ENCODE measurements at regions not wholly inside any gene's neighbourhood (a gene's known extent, or its start where the extent isn't known, plus 50 kb on each side); places are given as distances from the start of the nearest gene placed in this dataset.

GRCh38 chr14:29278301-29279263, 512.0 kb downstream of the FOXG1 start:
- no peak for DNase-seq (ENCODE audit: low spot score)

- DNase-seq (ENCODE audit: low spot score): no peak
Measured at GRCh38 chr14:29282169-29282568, 515.6 kb downstream of the FOXG1 start.

GRCh38 chr14:29290441-29290840, 523.9 kb downstream of the FOXG1 start:
- no peak for DNase-seq (ENCODE audit: low spot score)

GRCh38 chr14:29299372-29299771, 532.8 kb downstream of the FOXG1 start:
- no peak for DNase-seq (ENCODE audit: low spot score)

GRCh38 chr14:29301571-29301970, 535.0 kb downstream of the FOXG1 start:
- DNase-seq (ENCODE audit: low spot score): no peak

DNA sequence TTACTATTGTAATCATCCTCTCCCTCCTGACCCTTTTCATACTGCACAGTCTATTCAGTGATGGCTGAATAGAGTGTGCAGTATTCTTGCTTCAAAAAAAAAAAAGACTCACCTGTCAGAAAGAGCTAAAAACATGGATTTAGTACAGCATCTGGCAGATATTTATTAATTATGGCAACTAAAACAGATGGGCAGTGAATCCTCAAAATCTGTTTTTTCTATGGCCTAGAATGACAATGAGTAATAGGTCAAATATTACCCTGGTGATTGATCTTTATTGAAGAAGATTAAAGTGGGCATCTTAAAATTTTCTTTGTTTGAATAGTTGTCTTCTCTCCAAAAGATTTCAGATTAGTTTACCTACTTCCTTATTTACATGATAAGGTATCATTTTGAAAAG, 543.6 kb downstream of the FOXG1 start:
- no peak for DNase-seq (ENCODE audit: low spot score)

GRCh38 chr14:29310757-29311156, 544.2 kb downstream of the FOXG1 start:
- DNase-seq (ENCODE audit: low spot score): no peak

- DNase-seq (ENCODE audit: low spot score): no peak
Measured at GRCh38 chr14:29311983-29312382, 545.4 kb downstream of the FOXG1 start.

- no peak for DNase-seq (ENCODE audit: low spot score)
Measured at GRCh38 chr14:29316936-29317335, 550.3 kb downstream of the FOXG1 start.

GRCh38 chr14:29317423-29317822, 550.8 kb downstream of the FOXG1 start:
- no peak for DNase-seq (ENCODE audit: low spot score)

DNA sequence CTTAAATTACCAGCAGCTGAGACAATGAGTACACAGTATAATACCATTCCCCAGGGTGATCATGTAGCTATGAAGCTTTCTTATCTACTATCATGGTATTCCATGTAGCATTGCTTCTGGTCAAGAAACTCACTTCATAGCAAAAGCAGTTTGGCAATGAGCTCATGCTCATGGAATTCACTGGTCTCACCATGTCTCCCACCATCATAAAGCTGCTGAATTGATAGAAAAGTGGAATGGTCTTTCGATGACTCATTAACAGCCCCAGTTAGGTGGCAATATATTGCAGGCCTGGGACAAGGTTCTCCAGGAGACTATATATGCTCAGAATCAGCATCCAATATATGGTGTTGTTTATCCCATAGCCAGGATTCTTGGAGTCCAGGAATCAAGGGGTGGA, 553.7 kb downstream of the FOXG1 start:
- DNase-seq (ENCODE audit: low spot score): no peak

DNA sequence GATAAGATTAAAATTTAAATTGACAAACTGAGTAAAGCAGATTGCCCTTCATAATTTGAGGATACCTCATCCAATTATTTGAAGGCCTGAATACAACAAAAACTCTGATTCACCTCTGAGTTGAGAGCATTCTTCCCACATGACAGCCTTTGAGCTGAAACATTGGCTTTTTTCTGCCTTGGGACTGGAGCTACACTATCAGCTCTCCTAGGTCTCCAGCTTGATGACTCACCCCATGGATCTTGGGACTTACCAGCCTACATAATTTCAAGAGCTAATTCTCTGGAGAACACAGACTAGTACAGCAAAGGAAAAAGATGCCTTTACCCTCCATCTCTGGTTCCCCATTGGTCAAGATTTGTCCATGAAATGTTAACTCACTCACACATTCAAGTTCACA, 555.1 kb downstream of the FOXG1 start:
- no peak for DNase-seq (ENCODE audit: low spot score)

DNA sequence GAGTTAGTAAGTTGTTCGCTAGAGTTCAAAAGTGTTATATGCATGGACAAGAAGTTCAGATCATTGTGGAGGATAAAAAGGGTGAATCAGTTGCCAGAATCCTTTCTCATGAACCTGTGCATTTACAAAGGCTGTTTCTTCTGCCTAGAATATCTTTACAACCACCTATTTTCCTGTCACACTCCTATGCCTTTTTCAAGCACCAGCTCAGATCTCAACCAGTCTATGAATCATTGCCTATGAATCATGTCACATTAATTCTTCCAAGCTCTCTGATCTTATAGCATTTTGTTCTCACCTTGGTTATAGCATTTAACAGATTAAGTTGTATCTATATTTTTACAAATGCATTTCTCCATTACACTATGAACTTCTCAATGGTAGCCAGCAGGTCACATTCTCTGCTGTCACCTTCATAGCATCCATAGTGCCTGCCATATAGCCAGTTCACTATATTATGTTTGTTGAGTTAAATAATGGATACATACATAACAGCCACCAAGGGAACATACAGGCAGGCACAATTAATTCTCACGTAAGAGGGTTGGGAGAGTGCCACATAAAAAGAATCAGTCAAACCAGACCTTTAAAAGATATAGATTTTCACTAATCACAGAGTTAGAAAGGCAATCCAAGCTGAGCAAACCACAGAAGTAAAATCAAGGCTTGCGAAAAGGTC, 573.0 kb downstream of the FOXG1 start:
- DNase-seq (ENCODE audit: low spot score): no peak

DNA sequence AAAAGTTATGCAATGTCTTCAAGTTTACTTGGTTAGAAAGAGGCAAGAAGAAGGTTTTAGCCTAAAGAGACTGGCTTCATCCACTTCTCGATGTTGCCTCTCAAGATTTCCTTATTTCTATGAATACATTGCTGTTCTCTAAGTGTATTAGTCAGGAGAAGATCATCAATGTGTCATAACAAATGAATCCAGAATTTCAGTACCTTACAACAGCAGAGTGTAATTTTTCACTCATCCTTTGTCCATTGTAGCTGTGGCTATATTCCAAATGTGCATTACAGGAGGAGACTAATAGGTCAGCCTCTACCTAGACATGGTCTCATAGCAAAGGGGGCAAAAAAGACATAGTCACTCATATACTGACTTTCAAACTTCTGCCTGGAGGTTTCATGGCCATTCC, 579.1 kb downstream of the PRKD1 start:
- DNase-seq (ENCODE audit: low spot score): no peak

DNA sequence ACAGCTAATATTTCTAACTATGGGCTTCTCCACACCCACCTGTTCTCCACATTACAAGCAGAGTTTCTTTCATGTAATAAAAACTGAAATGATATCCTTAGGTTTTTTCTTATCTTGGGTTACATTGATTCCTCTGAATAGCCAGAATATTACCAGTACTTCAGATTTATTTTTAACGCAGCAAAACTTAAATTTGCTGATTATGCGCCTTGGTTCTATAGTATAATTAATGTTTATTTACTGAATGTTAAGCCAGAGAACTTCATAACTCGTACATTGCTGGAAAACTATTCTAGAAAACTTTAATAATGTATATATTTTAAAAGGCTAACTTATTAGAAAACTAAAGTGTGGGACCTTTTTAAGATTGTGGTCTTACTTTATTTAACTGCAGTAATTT, 577.2 kb downstream of the PRKD1 start:
- DNase-seq (ENCODE audit: low spot score): no peak

DNA sequence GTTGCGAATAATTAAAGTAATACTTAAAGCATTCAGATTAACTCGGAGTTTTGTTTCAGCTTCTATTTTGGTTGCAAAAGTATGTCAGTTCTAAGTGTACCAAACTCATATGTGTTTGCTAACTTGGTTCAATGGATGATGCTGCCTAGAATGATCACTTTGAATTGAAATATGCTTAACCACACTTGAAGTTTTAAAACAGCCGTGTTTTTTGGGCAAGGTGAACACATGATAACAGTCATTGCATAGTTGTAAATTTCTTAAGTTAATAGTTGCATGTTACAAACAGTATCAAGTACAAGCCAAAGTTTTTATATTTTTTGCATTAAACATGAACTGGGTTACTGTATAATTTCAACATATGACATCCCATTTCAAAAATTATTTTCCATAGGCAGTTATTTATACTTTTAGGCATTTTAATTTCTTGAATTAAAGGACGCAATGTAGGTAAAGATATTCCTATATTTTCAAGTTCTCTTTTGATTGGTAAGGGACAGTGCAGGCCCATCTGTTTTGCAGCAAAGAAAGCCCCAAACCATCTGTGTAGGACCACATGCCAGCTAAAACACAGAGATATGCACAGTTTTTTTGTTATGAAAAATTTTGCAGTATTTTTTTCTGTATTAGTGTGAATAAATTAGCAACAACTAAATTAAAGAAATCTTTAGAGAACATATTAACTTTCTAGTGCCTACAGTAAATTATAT, 575.5 kb downstream of the PRKD1 start:
- no peak for DNase-seq (ENCODE audit: low spot score)

DNA sequence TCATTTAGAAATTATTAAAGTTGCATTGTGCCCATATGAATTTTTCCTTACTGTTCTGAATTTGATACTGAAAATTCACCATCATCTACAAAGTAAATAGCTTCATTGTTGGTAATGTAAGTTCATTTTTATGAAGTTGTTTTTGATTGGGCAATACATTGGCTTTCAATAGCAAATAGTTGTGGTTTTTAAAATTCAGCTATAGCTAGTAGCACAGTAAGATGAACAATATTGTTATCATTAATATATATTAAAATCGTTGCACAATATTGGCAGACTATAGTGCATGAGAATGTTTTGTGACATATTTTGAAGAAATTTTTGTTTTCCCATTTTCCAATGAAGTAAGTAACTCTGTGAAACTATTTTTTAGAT, 575.0 kb downstream of the PRKD1 start:
- DNase-seq (ENCODE audit: low spot score): no peak

DNA sequence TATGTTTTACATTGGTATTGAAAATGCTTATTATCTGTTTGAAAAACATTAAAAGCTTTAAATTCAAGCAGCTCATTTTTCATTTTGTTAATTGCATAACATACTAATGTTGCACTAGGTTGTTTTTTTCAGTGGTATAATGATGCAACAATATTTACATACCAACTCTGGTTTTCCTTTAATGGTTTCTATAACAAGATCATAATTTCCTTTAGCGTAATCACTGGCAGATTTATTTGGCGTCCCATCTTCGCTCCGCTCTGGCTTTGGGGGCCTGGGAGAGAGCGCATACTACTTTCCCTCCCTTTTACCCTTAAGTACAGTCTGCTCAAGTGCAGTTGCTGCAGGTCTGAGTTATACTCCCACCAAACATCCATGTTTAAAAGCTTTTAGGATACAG, 574.1 kb downstream of the PRKD1 start:
- DNase-seq (ENCODE audit: low spot score): no peak

- no peak for DNase-seq (ENCODE audit: low spot score)
Measured at GRCh38 chr14:29354486-29354885, 573.2 kb downstream of the PRKD1 start.

DNA sequence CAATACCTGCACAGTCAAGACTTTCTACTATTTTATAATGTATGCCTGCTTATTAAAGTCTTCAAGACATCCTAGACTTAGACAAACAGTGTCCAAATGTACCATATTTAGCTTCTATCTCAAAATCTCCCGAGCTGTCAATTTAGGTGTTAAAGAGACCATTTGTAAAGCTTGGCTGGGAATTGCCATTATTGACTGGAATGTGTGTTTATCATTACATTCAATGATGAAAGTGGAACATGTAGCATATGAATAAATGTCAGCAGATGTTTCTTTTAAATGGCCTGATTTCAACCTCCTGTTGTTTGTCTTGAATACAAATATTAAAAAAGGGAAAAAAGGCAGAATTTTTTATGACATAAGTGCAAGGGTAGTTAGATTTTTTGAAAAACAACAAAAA, 572.3 kb downstream of the PRKD1 start:
- DNase-seq (ENCODE audit: low spot score): no peak

DNA sequence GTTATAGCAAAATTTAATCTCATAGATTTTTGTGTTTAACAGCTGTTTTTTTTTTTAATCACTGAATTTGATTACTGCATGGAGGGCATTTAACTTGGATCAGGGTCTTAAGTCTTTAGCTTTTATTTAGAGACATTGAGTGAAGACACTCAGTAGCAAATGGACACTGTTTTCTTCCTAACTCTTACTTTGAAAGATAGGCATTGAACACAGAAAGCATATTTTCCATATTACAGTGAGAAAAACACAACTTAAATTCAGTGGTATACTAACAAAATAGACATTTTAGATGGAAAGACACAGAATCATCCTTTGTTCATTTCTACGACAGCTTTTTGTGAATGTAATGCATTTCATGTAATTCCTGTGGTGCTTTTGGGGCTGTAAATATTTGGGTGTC, 571.8 kb downstream of the PRKD1 start:
- no peak for DNase-seq (ENCODE audit: low spot score)

DNA sequence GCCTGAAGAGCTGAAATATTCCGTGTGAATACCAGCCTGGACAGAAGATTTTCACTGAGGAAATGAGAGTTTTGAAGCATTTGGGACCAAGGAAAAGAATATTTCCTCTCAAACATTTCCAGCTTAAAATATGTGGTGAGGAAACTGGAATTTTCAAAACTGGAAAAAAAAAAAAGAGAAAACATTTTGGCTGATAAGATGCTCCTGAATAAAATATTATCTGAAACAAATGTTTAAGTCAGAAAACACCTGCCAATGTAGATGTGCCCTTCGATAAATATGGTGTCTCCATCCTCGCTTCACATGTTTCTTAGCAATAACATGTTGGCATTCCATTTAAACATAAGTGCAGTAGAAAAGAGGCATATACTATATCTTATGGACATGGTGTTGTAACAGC, 567.0 kb downstream of the PRKD1 start:
- DNase-seq (ENCODE audit: low spot score): no peak

GRCh38 chr14:29370024-29370423, 557.6 kb downstream of the PRKD1 start:
- DNase-seq (ENCODE audit: low spot score): no peak
